ENCODE measurements at regions not wholly inside any gene's neighbourhood (a gene's known extent, or its start where the extent isn't known, plus 50 kb on each side); places are given as distances from the start of the nearest gene placed in this dataset.

DNA sequence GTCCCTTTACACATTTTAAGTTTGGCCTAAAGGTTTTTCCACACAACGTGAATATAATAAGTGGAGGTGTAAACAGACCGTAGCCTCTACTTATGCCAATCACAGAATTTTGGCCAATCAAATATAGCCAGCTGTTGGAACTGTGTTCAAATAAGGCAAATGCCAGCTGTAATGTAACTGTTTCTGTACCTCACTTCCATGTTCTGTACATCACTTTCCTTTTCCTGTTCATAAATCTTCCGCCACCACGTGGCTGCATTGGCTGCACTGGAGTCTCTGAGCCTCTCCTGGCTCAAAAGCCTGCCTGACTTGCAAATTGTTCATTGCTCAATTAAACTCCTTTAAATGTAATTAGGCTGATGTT, 105.1 kb upstream of the SMIM31 start (continued):
- TF ChIP-seq, protein P1, sequence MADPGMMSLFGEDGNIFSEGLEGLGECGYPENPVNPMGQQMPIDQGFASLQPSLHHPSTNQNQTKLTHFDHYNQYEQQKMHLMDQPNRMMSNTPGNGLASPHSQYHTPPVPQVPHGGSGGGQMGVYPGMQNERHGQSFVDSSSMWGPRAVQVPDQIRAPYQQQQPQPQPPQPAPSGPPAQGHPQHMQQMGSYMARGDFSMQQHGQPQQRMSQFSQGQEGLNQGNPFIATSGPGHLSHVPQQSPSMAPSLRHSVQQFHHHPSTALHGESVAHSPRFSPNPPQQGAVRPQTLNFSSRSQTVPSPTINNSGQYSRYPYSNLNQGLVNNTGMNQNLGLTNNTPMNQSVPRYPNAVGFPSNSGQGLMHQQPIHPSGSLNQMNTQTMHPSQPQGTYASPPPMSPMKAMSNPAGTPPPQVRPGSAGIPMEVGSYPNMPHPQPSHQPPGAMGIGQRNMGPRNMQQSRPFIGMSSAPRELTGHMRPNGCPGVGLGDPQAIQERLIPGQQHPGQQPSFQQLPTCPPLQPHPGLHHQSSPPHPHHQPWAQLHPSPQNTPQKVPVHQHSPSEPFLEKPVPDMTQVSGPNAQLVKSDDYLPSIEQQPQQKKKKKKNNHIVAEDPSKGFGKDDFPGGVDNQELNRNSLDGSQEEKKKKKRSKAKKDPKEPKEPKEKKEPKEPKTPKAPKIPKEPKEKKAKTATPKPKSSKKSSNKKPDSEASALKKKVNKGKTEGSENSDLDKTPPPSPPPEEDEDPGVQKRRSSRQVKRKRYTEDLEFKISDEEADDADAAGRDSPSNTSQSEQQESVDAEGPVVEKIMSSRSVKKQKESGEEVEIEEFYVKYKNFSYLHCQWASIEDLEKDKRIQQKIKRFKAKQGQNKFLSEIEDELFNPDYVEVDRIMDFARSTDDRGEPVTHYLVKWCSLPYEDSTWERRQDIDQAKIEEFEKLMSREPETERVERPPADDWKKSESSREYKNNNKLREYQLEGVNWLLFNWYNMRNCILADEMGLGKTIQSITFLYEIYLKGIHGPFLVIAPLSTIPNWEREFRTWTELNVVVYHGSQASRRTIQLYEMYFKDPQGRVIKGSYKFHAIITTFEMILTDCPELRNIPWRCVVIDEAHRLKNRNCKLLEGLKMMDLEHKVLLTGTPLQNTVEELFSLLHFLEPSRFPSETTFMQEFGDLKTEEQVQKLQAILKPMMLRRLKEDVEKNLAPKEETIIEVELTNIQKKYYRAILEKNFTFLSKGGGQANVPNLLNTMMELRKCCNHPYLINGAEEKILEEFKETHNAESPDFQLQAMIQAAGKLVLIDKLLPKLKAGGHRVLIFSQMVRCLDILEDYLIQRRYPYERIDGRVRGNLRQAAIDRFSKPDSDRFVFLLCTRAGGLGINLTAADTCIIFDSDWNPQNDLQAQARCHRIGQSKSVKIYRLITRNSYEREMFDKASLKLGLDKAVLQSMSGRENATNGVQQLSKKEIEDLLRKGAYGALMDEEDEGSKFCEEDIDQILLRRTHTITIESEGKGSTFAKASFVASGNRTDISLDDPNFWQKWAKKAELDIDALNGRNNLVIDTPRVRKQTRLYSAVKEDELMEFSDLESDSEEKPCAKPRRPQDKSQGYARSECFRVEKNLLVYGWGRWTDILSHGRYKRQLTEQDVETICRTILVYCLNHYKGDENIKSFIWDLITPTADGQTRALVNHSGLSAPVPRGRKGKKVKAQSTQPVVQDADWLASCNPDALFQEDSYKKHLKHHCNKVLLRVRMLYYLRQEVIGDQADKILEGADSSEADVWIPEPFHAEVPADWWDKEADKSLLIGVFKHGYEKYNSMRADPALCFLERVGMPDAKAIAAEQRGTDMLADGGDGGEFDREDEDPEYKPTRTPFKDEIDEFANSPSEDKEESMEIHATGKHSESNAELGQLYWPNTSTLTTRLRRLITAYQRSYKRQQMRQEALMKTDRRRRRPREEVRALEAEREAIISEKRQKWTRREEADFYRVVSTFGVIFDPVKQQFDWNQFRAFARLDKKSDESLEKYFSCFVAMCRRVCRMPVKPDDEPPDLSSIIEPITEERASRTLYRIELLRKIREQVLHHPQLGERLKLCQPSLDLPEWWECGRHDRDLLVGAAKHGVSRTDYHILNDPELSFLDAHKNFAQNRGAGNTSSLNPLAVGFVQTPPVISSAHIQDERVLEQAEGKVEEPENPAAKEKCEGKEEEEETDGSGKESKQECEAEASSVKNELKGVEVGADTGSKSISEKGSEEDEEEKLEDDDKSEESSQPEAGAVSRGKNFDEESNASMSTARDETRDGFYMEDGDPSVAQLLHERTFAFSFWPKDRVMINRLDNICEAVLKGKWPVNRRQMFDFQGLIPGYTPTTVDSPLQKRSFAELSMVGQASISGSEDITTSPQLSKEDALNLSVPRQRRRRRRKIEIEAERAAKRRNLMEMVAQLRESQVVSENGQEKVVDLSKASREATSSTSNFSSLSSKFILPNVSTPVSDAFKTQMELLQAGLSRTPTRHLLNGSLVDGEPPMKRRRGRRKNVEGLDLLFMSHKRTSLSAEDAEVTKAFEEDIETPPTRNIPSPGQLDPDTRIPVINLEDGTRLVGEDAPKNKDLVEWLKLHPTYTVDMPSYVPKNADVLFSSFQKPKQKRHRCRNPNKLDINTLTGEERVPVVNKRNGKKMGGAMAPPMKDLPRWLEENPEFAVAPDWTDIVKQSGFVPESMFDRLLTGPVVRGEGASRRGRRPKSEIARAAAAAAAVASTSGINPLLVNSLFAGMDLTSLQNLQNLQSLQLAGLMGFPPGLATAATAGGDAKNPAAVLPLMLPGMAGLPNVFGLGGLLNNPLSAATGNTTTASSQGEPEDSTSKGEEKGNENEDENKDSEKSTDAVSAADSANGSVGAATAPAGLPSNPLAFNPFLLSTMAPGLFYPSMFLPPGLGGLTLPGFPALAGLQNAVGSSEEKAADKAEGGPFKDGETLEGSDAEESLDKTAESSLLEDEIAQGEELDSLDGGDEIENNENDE (IDR thresholded peaks at IDR 0.05; ENCODE audit: insufficient replicate concordance, low read length), result no peak
- no peak for TF ChIP-seq EGR1 (IDR thresholded peaks at IDR 0.05; ENCODE audit: borderline replicate concordance, low read depth, low read length)
- no peak for TF ChIP-seq RBBP5 (IDR thresholded peaks at IDR 0.05; ENCODE audit: borderline replicate concordance, low read depth, low read length)
- TF ChIP-seq, protein P2, sequence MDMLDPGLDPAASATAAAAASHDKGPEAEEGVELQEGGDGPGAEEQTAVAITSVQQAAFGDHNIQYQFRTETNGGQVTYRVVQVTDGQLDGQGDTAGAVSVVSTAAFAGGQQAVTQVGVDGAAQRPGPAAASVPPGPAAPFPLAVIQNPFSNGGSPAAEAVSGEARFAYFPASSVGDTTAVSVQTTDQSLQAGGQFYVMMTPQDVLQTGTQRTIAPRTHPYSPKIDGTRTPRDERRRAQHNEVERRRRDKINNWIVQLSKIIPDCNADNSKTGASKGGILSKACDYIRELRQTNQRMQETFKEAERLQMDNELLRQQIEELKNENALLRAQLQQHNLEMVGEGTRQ (IDR thresholded peaks at IDR 0.05; ENCODE audit: low read length), result no peak
- no peak for TF ChIP-seq CBX8 (IDR thresholded peaks at IDR 0.05; ENCODE audit: borderline replicate concordance, low read depth, low read length)
- no peak for TF ChIP-seq SP2 (IDR thresholded peaks at IDR 0.05; ENCODE audit: low read length)

All from H1 (cell line).